ENCODE measurements at regions not wholly inside any gene's neighbourhood (a gene's known extent, or its start where the extent isn't known, plus 50 kb on each side); places are given as distances from the start of the nearest gene placed in this dataset.
"Not testable (repeated sequence)": the region's sequence is repeated elsewhere in the genome, so short reads cannot be mapped to it uniquely, and the experiment has no call there.

DNA sequence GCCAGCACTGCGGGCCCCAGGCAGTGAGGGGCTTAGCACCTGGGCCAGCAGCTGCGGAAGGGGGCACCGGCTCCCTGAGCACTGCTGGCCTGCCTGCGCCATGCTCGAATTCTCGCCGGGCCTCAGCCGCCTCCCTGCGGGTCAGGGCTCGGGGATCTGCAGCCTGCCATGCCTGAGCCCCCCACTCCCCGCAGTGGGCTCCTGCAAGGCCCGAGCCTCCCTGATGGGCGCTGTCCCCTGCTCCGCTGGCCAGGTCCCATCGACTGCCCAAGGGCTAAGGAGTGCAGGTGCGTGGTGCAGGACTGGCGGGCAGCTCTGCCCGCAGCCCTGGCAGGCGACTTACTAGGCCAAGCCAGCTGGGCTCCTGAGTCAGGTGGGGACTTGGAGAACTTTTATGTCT, 133.3 kb upstream of the LMNTD1 start:
- no peak for DNase-seq

DNA sequence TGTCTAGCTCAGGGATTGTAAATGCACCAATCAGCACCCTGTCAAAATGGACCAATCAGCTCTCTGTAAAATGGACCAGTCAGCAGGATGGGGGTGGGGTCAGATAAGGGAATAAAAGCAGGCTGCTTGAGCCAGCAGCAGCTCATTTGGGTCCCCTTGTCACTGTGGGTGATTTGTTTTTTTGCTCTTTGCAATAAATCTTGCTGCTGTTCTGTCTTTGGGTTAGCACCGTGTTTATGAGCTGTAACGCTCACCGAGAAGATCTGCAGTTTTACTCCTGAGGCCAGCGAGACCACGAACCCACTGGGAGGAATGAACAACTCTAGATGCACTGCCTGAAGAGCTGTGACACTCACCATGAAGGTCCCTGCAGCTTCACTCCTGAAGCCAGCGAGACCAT, 134.1 kb upstream of the LMNTD1 start:
- DNase-seq, result no peak

DNA sequence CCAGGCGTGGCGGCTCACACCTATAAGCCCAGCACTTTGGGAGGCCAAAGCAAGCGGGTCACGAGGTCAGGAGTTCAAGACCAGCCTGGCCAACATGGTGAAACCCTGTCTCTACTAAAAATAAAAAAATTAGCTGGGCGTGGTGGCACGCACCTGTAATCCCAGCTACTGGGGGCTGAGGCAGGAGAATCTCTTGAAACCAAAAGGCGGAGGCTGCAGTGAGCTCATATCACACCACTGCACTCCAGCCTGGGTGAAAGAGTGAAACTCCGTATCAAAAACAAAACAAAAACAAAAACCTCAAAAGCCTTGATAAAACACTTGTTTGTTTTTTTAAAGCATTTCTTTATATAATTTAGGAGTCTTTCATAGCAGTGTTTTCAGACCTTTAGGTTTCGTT, 135.8 kb upstream of the LMNTD1 start:
- DNase-seq, result not testable (repeated sequence)

DNA sequence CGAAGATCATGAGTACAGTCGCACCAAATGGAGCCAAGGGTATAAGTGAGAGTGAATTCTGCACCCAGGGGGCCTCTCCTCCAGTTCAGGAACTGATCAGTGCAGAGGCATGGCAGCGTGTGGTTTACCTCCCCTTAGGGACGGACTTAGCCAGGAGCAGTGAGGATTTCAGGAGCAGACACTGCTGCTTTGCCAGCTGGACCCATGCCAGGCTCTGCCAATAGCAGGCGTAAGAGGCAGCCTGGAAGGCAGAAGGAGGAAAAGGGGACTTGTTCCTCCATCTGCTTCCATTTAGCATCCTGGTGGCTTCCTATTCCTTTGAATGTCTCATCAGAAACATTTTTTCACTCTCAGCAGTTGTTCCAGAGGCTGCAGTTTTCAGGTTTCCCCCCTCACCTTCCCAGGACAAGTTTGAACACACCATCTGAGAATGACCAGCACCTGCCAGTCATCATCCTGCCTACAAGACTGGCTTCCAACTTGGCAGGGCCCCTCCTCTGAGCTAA, 137.0 kb upstream of the LMNTD1 start:
- no peak for DNase-seq

DNA sequence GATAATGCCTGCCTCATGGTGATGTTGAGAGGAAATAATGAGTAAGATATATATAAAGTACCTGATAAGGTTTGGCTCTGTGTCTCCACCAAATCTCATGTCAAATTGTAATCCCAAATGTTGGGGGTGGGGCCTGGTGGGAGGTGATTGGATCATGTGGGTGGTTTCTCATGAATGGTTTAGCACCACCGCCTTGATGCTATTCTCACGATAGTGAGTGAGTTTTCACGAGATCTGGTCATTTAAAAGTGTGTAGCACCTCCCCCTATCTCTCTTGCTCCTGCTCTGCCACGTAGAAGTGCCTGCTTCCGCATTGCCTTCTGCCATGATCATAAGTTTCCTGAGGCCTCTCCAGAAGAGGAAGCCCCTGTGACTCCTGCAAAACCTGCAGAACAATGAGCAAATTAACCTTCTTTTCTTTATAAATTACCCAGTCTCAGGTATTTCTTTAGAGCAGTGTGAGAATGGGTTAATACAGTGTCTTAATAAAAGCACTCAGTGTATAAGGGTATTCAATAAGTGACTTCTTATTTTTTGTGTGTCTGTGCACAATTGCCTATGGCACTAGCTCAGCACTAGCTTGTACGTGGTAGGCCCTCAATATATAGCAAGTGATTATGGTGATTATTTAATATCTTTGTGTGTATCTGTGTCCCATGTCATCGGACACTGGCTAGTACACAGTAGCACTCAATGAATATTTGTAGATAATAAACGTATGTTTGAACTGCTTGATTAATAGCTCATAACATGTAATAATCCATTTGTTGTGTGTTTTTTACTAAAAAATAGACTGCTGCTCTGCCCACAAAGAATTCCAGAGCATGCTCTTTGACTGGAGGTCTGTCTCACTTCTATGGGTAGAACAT, 138.1 kb upstream of the LMNTD1 start:
- DNase-seq, result no peak

DNA sequence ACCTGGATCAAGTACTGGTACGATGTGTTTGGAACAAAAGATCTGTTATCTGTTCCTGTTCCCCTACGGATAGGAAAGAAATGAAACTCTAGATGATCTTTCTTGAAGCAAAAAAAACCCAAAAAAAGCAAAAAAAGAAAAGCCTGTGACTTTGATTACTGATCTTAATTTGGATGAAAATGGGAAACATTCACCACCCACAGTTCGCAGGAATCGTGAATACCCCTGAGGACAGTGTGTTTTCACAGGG, 138.7 kb upstream of the LMNTD1 start:
- DNase-seq, result no peak

DNA sequence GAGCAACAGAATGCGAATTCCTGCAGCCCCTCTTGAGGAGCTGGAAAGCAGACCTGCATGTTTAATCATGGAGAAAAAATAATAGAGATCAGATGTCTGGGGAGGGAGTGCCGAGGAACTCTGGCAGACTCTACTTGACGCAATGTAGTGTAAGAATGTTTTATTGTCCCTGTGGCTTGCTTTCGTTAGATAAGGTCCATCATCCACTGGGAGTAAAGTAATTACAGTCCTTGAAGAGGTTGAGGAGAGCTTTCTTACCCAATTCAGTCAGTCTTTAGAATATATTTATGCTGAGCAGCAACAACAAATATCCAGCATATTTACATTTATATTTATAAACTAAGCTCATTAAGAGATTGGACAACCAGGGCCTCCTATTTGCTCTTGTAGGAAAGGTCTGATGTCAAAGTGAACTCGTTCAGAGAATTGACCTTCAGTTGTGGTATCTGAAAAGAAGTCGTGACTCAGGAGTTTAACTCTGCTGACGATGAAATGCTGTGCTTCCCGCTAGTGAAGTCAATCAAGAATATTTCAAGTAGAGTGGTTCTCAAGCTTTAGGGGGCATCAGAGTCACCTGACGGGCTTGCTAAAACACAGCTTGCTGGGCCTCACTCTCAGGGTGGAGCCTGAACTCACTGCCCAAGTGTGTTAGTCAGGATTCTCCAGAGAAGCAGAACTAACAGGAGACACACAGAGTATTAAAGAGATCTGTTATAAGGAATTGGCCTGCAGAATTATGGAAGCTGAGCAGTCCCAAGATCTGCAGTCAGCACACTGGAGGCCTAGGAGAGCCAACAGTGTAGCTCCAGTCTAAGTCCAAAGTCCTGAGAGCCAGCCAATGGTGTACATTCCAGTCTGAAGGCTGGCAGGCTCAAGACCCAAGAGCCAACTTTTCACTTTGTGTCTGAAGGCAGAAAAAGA, 139.3 kb upstream of the LMNTD1 start:
- DNase-seq, result no peak

DNA sequence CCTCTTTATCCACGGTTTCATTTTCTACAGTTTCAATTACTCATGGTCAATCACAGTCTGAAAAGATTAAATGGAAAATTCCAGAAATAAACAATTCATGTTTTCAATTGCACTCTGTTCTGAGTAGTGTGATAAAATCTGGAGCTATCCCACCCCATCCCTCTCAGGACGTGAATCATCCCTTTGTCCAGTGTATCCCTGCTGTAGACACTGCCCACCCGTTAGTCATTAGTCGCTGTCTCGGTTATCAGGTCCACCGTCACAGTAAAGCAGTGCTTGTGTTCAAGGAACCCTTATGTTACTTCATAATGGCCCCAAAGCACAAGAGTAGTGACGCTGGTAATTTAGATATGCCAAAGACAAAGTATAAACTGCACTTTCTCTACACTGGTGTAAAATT, 141.0 kb upstream of the LMNTD1 start:
- DNase-seq, result no peak

DNA sequence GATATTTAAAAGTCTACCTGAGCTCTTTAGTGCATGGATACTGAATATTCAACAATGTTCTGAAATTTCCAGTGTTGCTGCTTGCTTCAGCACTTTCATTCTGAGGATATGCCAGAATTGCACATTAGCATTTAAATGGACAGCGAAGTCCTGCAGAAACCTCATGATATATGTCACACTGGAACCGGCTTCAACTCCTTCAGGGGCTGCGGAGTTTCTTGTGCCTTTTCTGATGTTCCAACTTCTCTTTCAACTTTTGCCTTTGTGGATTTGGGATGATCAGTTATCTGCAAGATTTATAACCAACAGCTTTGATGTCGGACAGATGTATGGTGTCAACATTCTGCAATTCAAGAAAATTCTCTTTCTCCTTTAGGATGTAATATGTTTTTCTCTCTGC, 142.5 kb upstream of the LMNTD1 start:
- no peak for DNase-seq

DNA sequence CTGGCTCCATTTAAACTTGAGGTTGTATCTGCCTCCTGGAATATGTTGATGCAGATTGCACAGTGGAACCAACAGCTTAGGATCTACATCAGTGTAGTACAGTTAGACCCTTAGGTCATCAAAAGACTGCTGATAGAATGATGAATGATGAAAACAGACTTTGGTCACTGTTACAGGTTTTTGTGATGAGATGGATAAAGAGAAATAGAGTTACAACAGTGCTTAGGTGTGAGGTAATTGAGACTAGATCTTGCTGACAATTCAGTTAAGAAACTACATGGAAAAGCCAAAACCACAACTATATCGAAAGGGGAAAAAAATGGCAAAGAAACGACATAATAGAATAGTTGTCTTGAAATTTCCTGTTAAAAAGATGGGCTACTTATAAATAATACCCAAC, 145.7 kb upstream of the LMNTD1 start:
- DNase-seq, result no peak

DNA sequence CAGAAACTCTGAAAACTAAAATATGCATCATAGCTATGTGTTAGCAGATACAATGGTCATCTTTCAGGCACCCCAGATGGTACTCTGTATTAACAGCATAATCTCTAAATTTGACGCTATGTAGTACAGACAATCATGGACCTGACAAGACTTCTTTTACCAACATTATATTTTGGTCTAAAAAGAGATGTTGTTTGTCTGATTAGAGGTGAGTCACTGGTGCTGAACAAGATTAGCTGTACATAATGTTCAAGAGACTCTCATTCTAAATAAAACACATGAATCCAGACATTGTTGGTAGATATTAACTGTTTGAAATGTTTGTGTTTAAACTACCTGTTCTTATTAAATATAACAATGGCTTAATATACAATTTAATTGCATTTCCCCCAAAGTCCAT, 146.4 kb upstream of the LMNTD1 start:
- DNase-seq, result no peak

DNA sequence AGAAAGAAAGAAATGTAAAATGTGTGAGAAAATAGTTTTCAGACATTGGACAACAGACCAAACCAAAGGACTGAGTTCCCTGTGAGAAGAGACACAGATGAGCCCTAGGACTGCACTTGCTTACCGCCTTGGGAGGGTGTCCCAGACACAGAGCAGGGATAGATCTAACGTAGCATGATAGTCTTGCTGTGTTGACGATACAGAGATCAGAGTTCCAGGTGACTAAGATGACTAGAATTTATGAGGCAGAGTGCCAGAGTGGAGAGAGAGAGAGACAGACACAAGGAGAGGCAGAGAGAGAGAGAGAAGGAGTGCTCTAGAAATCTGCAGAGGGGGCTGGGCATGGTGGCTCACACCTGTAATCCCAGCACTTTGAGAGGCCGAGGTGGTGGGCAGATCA, 148.2 kb upstream of the LMNTD1 start:
- DNase-seq, result no peak

DNA sequence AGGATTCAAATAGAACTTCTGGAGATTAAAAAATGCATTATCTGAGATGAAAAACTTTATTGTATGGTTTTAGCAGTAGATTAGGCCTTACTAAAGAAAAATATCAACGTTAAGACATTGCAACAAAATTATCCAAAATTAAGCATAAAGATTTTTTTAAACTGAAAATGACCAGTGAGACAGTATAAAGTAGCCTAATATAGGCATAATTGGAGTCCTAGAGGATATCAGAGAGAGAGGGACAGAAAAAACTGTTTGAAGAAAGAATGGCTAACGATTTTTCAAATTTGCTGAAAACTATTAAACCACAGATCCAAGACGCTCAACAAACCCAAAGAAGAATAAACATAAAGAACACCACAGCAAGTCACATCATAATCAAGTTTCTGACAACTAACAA, 149.5 kb upstream of the LMNTD1 start:
- DNase-seq, result no peak

DNA sequence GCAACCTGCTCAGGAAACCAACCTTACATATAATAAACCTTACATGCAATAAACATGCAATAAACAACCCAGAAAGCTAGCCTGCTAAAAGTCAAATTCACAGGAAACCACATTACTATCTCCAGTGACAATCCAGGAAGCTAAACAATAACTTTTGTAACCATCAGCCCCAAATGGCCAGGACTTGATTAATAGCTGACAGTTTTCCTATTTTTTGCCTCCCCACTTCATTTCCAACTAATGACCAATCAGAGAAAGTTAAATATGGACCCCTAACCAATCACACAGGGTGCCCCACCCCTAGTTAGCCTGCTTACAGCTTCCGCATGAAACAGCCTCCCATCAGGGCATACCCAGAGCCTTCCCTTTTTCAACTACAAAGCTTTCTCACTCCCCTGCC, 152.2 kb upstream of the LMNTD1 start:
- DNase-seq, result no peak

DNA sequence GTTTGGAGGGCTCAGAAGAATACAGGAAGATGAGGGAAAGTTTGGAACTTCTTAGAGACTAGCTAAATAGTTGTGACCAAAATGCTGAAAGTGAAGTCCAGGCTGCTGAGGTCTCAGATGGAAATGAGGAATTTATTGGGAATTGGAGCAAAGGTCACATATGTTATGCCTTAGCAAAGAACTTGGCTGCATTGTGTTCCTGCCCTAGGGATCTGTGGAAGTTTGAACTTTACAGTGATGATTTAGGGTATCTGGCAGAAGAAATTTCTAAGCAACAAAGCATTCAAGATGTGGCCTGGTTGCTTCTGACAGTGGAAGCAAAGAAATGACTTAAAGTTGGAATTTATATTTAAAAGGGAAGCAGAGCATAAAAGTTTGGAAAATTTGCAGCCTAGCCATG, 153.6 kb upstream of the LMNTD1 start:
- not testable (repeated sequence) for DNase-seq

DNA sequence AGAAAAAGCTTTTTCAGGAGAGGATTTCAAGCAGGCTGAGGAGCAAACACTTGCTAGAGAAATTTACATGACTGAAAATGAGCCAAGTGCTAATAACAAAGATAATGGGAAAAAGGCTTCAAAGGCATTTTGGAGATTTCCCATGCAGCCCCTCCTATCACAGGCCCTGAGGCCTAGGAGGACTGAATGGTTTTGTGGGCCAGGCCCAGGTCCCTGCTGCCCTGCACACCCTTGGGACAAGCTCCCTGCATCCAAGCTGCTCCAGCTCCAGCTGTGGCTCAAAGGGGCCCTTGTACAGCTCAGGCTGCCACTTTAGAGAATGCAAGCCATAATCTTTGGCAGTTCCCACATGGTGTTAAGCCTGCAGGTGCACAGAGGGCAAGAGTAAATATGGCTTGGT, 154.0 kb upstream of the LMNTD1 start:
- no peak for DNase-seq

DNA sequence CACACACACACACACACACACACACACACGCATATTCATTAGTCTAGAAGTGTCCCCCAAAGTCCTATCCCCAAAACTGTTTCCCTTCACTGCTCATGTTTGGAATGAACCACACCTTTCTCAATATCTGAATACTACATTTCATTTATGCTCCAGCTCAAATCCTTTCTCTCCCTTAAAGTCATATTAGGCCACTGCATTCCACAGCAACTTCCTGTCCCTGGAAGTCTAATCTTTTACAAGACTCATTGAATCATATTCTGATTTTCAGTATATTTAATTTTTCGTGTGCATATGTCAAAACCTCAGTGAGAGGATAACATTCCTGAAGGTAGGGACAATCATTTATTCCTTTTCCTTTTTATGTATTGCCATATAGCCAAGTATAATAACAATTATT, 155.6 kb upstream of the LMNTD1 start:
- DNase-seq, result no peak

DNA sequence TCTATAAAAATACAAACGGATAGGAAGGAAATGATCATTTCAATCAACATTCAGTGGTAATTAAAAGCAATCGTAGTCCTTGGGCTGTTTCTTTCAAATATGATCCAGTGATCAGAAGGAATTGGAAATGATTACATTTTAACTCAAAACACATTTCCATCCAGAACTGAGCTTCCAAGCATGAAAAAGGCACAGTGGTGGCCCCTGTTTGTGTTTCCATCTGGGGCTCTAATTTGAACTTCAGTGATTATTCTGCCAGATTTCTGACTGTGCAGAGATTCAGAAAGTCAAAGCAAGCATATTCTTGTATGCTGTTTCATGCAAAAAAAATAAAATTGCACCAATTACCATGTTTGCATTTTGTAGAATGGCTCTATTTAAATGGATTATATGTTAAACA, 157.0 kb upstream of the LMNTD1 start:
- no peak for DNase-seq

DNA sequence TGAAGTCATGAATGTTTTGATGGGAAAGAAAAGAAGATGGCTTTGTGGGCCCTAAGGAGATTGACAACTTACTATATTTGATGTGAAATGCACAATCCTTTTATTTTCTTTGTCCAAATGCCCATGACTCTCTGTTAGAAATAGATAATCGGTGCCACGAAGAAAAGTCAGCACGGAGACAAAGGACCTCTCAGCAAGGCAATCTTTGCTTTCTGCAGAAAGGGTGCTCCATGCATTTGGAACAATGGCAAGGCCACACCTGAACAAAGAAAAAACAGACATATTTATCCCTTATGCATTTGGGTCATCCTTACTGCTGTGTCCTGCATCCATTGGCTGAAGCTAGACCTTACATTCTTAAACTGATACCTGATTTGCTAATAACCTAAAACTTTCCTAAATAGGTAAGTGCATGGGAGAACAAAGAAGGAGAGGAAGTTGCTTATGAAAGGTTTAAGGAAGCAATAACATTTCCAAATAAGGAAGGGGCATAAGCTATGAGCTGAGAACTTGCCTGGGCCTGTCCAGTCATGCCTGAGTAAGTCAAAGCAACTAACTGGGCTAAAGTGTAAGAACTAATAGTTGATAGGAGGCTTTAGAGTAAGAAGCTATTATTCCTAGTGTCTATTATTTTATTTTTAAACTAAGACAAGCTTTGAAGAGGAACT, 158.0 kb upstream of the LMNTD1 start:
- not testable (repeated sequence) for DNase-seq

DNA sequence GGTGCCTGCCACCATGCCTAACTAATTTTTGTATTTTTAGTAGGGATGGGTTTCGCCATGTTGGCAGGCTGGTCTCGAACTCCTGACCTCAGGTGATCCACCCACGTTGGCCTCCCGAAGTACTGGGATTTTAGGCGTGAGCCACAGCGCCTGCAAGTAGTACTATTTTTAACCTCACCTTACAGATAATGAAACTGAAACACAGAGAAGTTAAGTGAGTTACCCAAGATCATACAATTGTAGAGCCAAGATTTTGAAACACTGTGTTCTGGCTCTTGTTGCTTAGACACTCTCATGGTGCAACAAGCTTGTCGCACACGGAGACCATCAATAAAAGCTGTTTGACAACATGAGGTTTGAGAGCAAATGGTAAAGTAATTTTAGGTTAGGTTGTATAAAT, 159.1 kb upstream of the LMNTD1 start:
- no peak for DNase-seq

DNA sequence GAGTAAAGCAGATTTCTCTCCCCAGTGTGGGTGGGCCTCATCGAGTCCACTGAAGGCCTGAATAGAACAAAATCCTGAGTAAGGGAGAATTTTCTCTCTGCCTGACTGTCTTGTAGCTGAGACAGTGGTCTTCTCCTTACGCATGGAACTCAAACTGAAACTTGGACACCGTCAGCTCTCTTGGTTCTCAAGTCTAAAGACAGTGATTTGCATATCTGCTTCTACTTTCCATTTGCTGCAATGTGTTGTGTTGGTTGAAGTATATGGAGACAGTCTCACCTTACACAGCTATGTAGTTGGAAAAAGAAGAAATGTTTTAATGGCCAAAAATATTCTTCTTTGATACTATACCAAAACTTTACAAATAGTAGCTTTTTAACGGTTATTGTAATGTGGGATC, 160.2 kb upstream of the LMNTD1 start:
- DNase-seq, result no peak

DNA sequence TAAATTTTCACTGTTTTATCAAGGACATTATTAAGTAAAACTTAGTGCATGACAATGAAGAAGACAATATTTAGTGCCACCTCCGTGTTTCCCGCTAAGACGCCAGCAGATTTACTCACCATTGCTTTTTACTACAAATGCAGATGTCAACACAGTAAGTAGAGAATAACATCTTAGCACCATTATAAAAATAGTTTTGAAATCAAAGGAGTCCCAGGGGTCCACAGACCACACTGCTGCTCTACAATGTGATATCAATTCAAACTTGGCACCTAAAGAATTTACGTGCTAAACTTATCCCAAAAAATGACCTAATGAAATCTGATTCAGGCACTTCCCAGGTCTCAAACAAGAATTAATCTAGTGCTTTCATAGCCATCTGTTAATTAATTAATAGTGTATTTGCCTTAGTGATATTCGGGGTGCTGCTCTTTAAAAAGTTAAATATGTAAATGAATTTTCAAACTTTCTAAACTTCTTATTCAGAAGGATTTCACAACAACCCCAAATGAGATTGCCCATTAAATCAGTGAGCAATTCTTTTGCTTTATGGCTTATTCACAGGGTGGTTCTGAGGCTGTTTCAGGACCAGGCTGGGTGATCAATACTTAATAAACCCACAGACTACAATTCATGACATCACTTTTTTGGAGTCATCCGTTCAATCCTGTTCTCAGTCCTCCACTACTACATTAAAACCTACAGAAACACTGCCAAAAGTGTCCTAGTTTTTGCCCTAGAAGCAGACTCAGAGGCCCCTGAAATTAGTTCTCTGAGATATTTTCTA, 161.3 kb upstream of the LMNTD1 start:
- DNase-seq, result no peak

DNA sequence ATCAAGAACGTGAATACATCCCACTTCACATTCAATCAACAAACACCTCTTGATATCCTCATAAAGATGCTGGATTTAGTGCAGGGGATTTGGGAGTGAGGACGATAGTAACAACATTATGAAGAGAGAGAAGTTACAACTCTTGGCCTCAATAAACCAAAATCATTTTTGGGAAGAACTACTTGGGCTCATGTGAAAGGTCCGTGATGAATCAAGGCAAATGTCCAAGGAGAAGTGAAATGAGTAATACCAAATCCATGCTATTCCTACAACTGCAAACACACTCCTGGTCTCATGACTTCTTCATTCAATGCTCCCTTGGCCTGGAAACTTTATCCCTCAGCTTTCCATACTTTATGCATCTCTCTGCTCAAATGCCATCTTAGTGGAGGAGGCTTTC, 162.0 kb upstream of the LMNTD1 start:
- DNase-seq, result no peak
